Caco-2 (cell line): ENCODE measurements at regions not wholly inside any gene's neighbourhood (a gene's known extent, or its start where the extent isn't known, plus 50 kb on each side); places are given as distances from the start of the nearest gene placed in this dataset.

Source experiments
- BruUV-seq: library from RNA; stranded (reverse); fragments of 400-500 nt; replicated peaks from 2 replicates; lab custom pipeline; 2021; lab: Mats Ljungman, UMichigan
- CTCF ChIA-PET: fragments of 300-600 bp; sonication (Branson Sonifier 250); formaldehyde crosslinking; loops from one replicate; lab custom pipeline; 2022; ENCODE audit warnings: antibody characterized with exemption; lab: Charles Lee
- POLR2A ChIA-PET: fragments of 300-600 bp; sonication (Branson Sonifier 250); formaldehyde crosslinking; loops from one replicate; lab custom pipeline; 2022; ENCODE audit warnings: antibody characterized with exemption; lab: Charles Lee
- DNase-seq, 2 experiments: peaks; one replicate each; pipeline versions ENCODE4 v3.0.0 to v3.0.0-alpha.2; 2020 to 2022
- H3K27me3 ChIP-seq: replicated peaks from 2 replicates; pipeline ENCODE4 v1.6.0; 2011; ENCODE audit warnings: low read length; ENCODE audit not compliant: control insufficient read depth, insufficient read depth
- H3K36me3 ChIP-seq: 2 replicates; pipeline ENCODE4 v1.5.1; 2011; ENCODE audit warnings: low read length; ENCODE audit not compliant: control insufficient read depth, insufficient read depth
- H3K4me1 ChIP-seq: fragments of 250-450 bp; sonication (Bioruptor Pico); 2 replicates; pipeline ENCODE4 v1.5.1; 2020; ENCODE audit warnings: mild to moderate bottlenecking
- H3K4me3 ChIP-seq: 2 replicates; pipeline ENCODE4 v1.5.1; 2011; ENCODE audit warnings: low read depth, mild to moderate bottlenecking, control low read depth, low read length
- H3K9me3 ChIP-seq: fragments of 250-450 bp; sonication (Bioruptor Pico); 2 replicates; pipeline ENCODE4 v1.5.1; 2020; ENCODE audit warnings: mild to moderate bottlenecking, moderate library complexity
- H3K27ac Mint-ChIP-seq: one replicate; pipeline ENCODE4 v1.8.0; 2022; ENCODE audit warnings: mixed read lengths; ENCODE audit not compliant: unreplicated experiment
- H3K27me3 Mint-ChIP-seq: one replicate; pipeline ENCODE4 v1.8.0; 2022; ENCODE audit warnings: mixed read lengths; ENCODE audit not compliant: insufficient read depth, unreplicated experiment
- H3K36me3 Mint-ChIP-seq: one replicate; pipeline ENCODE4 v1.8.0; 2022; ENCODE audit warnings: mild to moderate bottlenecking, mixed read lengths; ENCODE audit not compliant: insufficient read depth, unreplicated experiment
- H3K4me1 Mint-ChIP-seq: one replicate; pipeline ENCODE4 v1.8.0; 2022; ENCODE audit warnings: low read depth, mixed read lengths; ENCODE audit not compliant: unreplicated experiment
- H3K4me3 Mint-ChIP-seq: one replicate; pipeline ENCODE4 v1.8.0; 2022; ENCODE audit warnings: mild to moderate bottlenecking, moderate library complexity, mixed read lengths; ENCODE audit not compliant: unreplicated experiment
- H3K9me3 Mint-ChIP-seq: one replicate; pipeline ENCODE4 v1.8.0; 2022; ENCODE audit warnings: mixed read lengths; ENCODE audit not compliant: unreplicated experiment
- intact Hi-C: fragments of 100-400 bp; cut with micrococcal nuclease; formaldehyde crosslinking; loops from one replicate; pipeline ENCODE4 v1.10.0; 2022; ENCODE audit not compliant: unreplicated experiment
- TF ChIP-seq, protein P1 (sequence below), 2 experiments: fragments of 200-600 bp in 1 of 2; IDR thresholded peaks; 1 replicate in 1 of 2; 2 replicates in 1 of 2; pipeline versions ENCODE4 v1.5.1 to v1.8.0; 2011 to 2022; ENCODE audit warnings: antibody characterized with exemption in 1 of 2, control low read depth in 1 of 2, inconsistent platforms in 1 of 2, low read depth in 1 of 2, low read length in 1 of 2, mild to moderate bottlenecking in 1 of 2, moderate library complexity in 1 of 2; ENCODE audit not compliant: insufficient read depth in 1 of 2, severe bottlenecking in 1 of 2, unreplicated experiment in 1 of 2

DNA sequence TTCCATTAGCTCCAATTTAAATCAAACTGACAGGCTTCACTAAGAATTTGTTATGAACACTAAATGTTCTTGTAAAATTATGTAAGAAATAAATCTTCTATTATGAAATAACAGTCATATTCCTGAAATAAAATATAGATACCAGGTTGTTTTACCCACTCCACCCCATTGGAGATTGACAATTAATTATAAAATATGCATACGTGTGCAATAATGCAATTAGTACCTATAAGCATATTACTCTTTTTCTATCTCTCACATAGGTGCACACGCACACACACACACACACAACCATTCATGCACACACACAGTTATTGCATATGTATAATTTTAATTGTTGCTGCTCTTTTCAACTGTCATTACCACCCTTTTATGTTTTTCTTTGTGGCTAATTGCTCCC is 395.7 kb downstream of the SLITRK5 start:
- BruUV-seq, result no TSS peak
- no peak for DNase-seq
- Histone ChIP-seq H3K9me3 (peaks cover 8% of the 10 kb centered on the region; the same call in 1 of the 2 replicates), H3K4me1 (no peaks in the 10 kb centered on the region), H3K36me3 (no peaks in the 10 kb centered on the region), H3K4me3 (no peak overlapping the region), H3K27me3 (no peaks in the 10 kb centered on the region)
- Mint-ChIP-seq H3K27ac (no peak overlapping the region), H3K4me1 (no peaks in the 10 kb centered on the region), H3K36me3 (no peaks in the 10 kb centered on the region), H3K4me3 (no peak overlapping the region), H3K27me3 (no peaks in the 10 kb centered on the region), H3K9me3 (no peaks in the 10 kb centered on the region)
- POLR2A ChIA-PET, result no interaction called here
- TF ChIP-seq, protein P1, sequence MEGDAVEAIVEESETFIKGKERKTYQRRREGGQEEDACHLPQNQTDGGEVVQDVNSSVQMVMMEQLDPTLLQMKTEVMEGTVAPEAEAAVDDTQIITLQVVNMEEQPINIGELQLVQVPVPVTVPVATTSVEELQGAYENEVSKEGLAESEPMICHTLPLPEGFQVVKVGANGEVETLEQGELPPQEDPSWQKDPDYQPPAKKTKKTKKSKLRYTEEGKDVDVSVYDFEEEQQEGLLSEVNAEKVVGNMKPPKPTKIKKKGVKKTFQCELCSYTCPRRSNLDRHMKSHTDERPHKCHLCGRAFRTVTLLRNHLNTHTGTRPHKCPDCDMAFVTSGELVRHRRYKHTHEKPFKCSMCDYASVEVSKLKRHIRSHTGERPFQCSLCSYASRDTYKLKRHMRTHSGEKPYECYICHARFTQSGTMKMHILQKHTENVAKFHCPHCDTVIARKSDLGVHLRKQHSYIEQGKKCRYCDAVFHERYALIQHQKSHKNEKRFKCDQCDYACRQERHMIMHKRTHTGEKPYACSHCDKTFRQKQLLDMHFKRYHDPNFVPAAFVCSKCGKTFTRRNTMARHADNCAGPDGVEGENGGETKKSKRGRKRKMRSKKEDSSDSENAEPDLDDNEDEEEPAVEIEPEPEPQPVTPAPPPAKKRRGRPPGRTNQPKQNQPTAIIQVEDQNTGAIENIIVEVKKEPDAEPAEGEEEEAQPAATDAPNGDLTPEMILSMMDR (IDR thresholded peaks at IDR 0.05; ENCODE audit: insufficient read depth in 1 of 2, low read depth in 1 of 2, low read length in 1 of 2, severe bottlenecking in 1 of 2, unreplicated experiment in 1 of 2), result no peak
- CTCF ChIA-PET, result no interaction called here
- intact Hi-C loops, result loop anchor here (5.0 kb wide), 1 partner anchor 820 kb away; no protein-coding TSS in a partner anchor

DNA sequence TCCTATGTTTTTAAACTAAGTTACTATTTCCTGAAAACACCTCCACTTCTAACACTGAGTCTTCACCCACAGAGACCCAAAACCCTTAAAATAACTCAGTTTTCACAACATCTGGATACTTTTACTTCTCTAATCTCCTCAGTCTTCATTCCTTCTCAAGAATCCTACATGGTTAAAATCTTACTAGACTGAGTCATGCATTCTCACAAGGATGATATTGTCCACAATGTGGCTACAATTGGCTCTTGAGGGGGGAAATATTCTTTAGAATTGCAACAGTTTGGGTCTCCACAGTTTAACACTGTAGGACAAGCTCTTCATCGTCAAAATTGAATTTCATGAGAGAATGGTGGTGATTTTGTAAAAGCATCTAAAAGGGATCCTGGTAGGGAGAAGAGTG is 397.1 kb downstream of the SLITRK5 start:
- intact Hi-C loops, result loop anchor here (2.0 to 5.0 kb wide), 2 partner anchors 819 to 1626 kb away; no protein-coding TSS in a partner anchor
- H3K36me3 Mint-ChIP-seq, result no peaks in the 10 kb centered on the region
- Histone ChIP-seq H3K4me1 (no peaks in the 10 kb centered on the region), H3K36me3 (no peaks in the 10 kb centered on the region), H3K9me3 (peaks cover 8% of the 10 kb centered on the region; the same call in 1 of the 2 replicates), H3K4me3 (no peak overlapping the region), H3K27me3 (no peaks in the 10 kb centered on the region)
- ChIA-PET CTCF (interaction anchor here (1.5 kb wide), 1 partner anchor 1628 kb away, joined by 7 read pairs; no protein-coding TSS in a partner anchor), POLR2A (no interaction called here)
- H3K4me1 Mint-ChIP-seq, result no peaks in the 10 kb centered on the region
- TF ChIP-seq, protein P1 (IDR thresholded peaks at IDR 0.05; ENCODE audit: insufficient read depth in 1 of 2, low read depth in 1 of 2, low read length in 1 of 2, severe bottlenecking in 1 of 2, unreplicated experiment in 1 of 2), result no peak
- BruUV-seq, result no TSS peak
- H3K9me3 Mint-ChIP-seq, result no peaks in the 10 kb centered on the region
- H3K4me3 Mint-ChIP-seq, result no peak overlapping the region
- H3K27me3 Mint-ChIP-seq, result no peaks in the 10 kb centered on the region
- H3K27ac Mint-ChIP-seq, result no peak overlapping the region
- no peak for DNase-seq

DNA sequence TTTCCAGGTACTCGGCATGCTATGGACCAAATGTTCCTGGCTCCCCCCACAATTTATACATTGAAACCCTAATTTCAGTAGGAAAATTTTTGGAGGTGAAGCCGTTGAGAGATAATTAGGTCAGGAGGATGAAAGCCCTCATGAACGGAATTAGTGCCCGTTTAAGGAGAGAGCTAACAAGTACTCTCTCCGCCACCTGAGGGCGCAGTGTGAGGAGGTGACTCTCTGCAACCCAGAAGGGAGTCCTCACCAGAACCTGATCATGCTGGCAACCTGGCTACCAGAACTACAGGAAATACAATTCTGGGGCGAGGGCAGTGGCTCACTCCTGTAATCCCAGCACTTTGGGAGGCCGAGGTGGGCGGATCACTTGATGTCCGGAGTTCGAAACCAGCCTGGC is 397.8 kb downstream of the SLITRK5 start:
- intact Hi-C loops, result loop anchor here (1.0 to 5.0 kb wide), 3 partner anchors 818 to 1626 kb away; no protein-coding TSS in a partner anchor
- Histone ChIP-seq H3K4me1 (no peaks in the 10 kb centered on the region), H3K27me3 (no peaks in the 10 kb centered on the region), H3K4me3 (no peak overlapping the region), H3K9me3 (peaks cover 8% of the 10 kb centered on the region; the same call in 1 of the 2 replicates), H3K36me3 (no peaks in the 10 kb centered on the region)
- TF ChIP-seq, protein P1 (IDR thresholded peaks at IDR 0.05; ENCODE audit: insufficient read depth in 1 of 2, low read depth in 1 of 2, low read length in 1 of 2, severe bottlenecking in 1 of 2, unreplicated experiment in 1 of 2), result peak; percentile 17 to 34
- ChIA-PET POLR2A (no interaction called here), CTCF (interaction anchor here (1.5 kb wide), 1 partner anchor 1627 kb away, joined by 7 read pairs; no protein-coding TSS in a partner anchor)
- no peak overlapping the region for H3K27ac Mint-ChIP-seq
- no peaks in the 10 kb centered on the region for H3K27me3 Mint-ChIP-seq
- H3K4me1 Mint-ChIP-seq, result no peaks in the 10 kb centered on the region
- no peaks in the 10 kb centered on the region for H3K36me3 Mint-ChIP-seq
- no TSS peak for BruUV-seq
- H3K4me3 Mint-ChIP-seq, result no peak overlapping the region
- H3K9me3 Mint-ChIP-seq, result no peaks in the 10 kb centered on the region
- DNase-seq, result peak; percentile 54 to 57
